ENCODE measurements at regions not wholly inside any gene's neighbourhood (a gene's known extent, or its start where the extent isn't known, plus 50 kb on each side); places are given as distances from the start of the nearest gene placed in this dataset.

GRCh38 chrX:150236327-150236726 is 126.8 kb upstream of the MAMLD1 start:
- H3K4me1 Mint-ChIP-seq: no peaks in the 10 kb centered on the region; a peak in 1 of 4 replicates
- no peak overlapping the region for H4K8ac ChIP-seq (replicated peaks; ENCODE audit: insufficient read length, low read depth, low read length)
- no peaks in the 10 kb centered on the region for H3K27me3 ChIP-seq (ENCODE audit: insufficient read depth, low read length)
- no CpG with 5 or more reads among the region's 3 CpGs for WGBS (ENCODE audit: extremely low coverage, insufficient read length, low lambda C conversion rate)
- no peak for TF ChIP-seq CTCF (conservative IDR thresholded peaks at IDR 0.05)
- H3K23me2 ChIP-seq (ENCODE audit: insufficient read length, low read depth, low read length, poor library complexity, severe bottlenecking): no peaks in the 10 kb centered on the region
- H3K23ac ChIP-seq (ENCODE audit: insufficient read length, low read depth, low read length): no peak overlapping the region
- H3K14ac ChIP-seq (ENCODE audit: insufficient read depth, low read length): no peak overlapping the region
- no peaks in the 10 kb centered on the region; the same call in 1 of the 2 replicates for H3K4me1 ChIP-seq (ENCODE audit: insufficient read depth, low read length)
- DNase-seq: no peak
- H3K27me3 Mint-ChIP-seq (ENCODE audit: low read depth): peaks cover 12% of the 10 kb centered on the region; the same call in 1 of the 2 replicates
- no peak overlapping the region for H3K27ac ChIP-seq (ENCODE audit: insufficient read length, low read depth, low read length)
- no peak overlapping the region for H3K4ac ChIP-seq (ENCODE audit: low read depth, low read length)
- H2AFZ ChIP-seq (ENCODE audit: low read length): no peak overlapping the region
- H2BK15ac ChIP-seq (ENCODE audit: low read depth, low read length): no peak overlapping the region
- H2BK120ac ChIP-seq (ENCODE audit: low read depth, low read length, poor library complexity, severe bottlenecking): no peak overlapping the region
- no peak overlapping the region for H2BK12ac ChIP-seq (ENCODE audit: insufficient read length, low read depth, low read length)
- no peak overlapping the region for H2BK20ac ChIP-seq (ENCODE audit: low read depth, low read length, poor library complexity, severe bottlenecking)
- no peaks in the 10 kb centered on the region for H3K79me2 ChIP-seq (ENCODE audit: insufficient read depth, low read length)
- H4K91ac ChIP-seq (ENCODE audit: insufficient read length, low read depth, low read length): no peak overlapping the region
- no peak overlapping the region for H3K18ac ChIP-seq (ENCODE audit: insufficient read length, low read depth, low read length)
- H3K27ac Mint-ChIP-seq: no peak overlapping the region
- H3K4me2 ChIP-seq (ENCODE audit: insufficient read depth, insufficient read length, low read length): no peak overlapping the region
- no peak overlapping the region for H2BK5ac ChIP-seq (ENCODE audit: insufficient read length, low read length)
- no peaks in the 10 kb centered on the region; a peak in 3 of 7 replicates for H3K36me3 Mint-ChIP-seq (ENCODE audit: insufficient read depth in 1 of 3, low read depth in 3 of 3)
- no peak overlapping the region for H4K5ac ChIP-seq (ENCODE audit: insufficient read length, low read depth, low read length)
- H3T11ph ChIP-seq (ENCODE audit: low read length): no peak overlapping the region
- peaks cover 5% of the 10 kb centered on the region for H3K9me3 ChIP-seq (ENCODE audit: control insufficient read depth, low read depth, low read length)
- H3K56ac ChIP-seq (ENCODE audit: insufficient read length, low read depth, low read length): no peak overlapping the region
- no peak overlapping the region for H2AK5ac ChIP-seq (ENCODE audit: insufficient read length, low read length)
- H3K9ac ChIP-seq (ENCODE audit: extremely low read depth, insufficient read length, low read length): no peak overlapping the region
- H3K4me3 Mint-ChIP-seq: no peak overlapping the region
- H3K79me1 ChIP-seq (ENCODE audit: insufficient read depth, low read depth, low read length, poor library complexity, severe bottlenecking): no peaks in the 10 kb centered on the region
- H3K9me3 Mint-ChIP-seq: peaks cover 50% of the 10 kb centered on the region in 2 experiments
- H4K20me1 ChIP-seq (ENCODE audit: control insufficient read depth, insufficient read depth, insufficient read length): no peaks in the 10 kb centered on the region
